PC-9 (cell line): ENCODE measurements at regions not wholly inside any gene's neighbourhood (a gene's known extent, or its start where the extent isn't known, plus 50 kb on each side); places are given as distances from the start of the nearest gene placed in this dataset.

Experiments
- BruUV-seq: library from RNA; stranded (reverse); fragments of 400-500 nt; replicated peaks from 2 replicates; lab custom pipeline; 2021; lab: Mats Ljungman, UMichigan
- CTCF ChIA-PET: fragments of 300-600 bp; sonication (Branson Sonifier 250); formaldehyde crosslinking; loops from one replicate; lab custom pipeline; 2022; ENCODE audit warnings: antibody characterized with exemption; lab: Charles Lee
- POLR2A ChIA-PET: fragments of 300-600 bp; sonication (Branson Sonifier 250); formaldehyde crosslinking; loops from one replicate; lab custom pipeline; 2022; ENCODE audit warnings: antibody characterized with exemption; ENCODE audit not compliant: unreplicated experiment; lab: Charles Lee
- DNase-seq, 2 experiments: peaks; one replicate each; pipeline versions ENCODE4 v3.0.0 to v3.0.0-alpha.2; 2015 to 2022; ENCODE audit warnings: mixed read lengths in 1 of 2
- H2AFZ ChIP-seq: fragments of 200-600 bp; sonication (generic); 2 replicates; pipeline ENCODE4 v1.8.1; 2017; ENCODE audit warnings: antibody characterized with exemption
- H3F3A ChIP-seq: fragments of 200-600 bp; sonication (generic); 2 replicates; pipeline ENCODE4 v1.8.1; 2017; ENCODE audit warnings: antibody characterized with exemption, mild to moderate bottlenecking, low read depth; ENCODE audit not compliant: insufficient read depth
- H3K27ac ChIP-seq: fragments of 200-600 bp; sonication (generic); 2 replicates; pipeline ENCODE4 v1.6.1; 2016; ENCODE audit warnings: mixed run types
- H3K27me3 ChIP-seq: fragments of 200-600 bp; sonication (generic); 2 replicates; pipeline ENCODE4 v1.6.1; 2016; ENCODE audit warnings: low read depth, mixed run types; ENCODE audit not compliant: insufficient read depth
- H3K36me3 ChIP-seq: fragments of 200-600 bp; sonication (generic); 2 replicates; pipeline ENCODE4 v1.6.1; 2016; ENCODE audit warnings: low read depth, mixed run types
- H3K4me1 ChIP-seq: fragments of 200-600 bp; sonication (generic); replicated peaks from 2 replicates; pipeline ENCODE4 v1.6.1; 2016; ENCODE audit warnings: mixed run types; ENCODE audit not compliant: insufficient read depth
- H3K4me2 ChIP-seq: fragments of 200-600 bp; sonication (generic); 2 replicates; pipeline ENCODE4 v1.6.1; 2017; ENCODE audit warnings: mixed run types
- H3K4me3 ChIP-seq: fragments of 200-600 bp; sonication (generic); 2 replicates; pipeline ENCODE4 v1.6.1; 2016; ENCODE audit warnings: mixed run types
- H3K79me2 ChIP-seq: fragments of 200-600 bp; sonication (generic); 2 replicates; pipeline ENCODE4 v1.6.1; 2017; ENCODE audit warnings: low read depth, mixed run types
- H3K9me2 ChIP-seq: fragments of 200-600 bp; sonication (generic); 2 replicates; pipeline ENCODE4 v1.8.1; 2017; ENCODE audit warnings: mild to moderate bottlenecking; ENCODE audit not compliant: insufficient read depth
- H3K9me3 ChIP-seq: fragments of 200-600 bp; sonication (generic); 2 replicates; pipeline ENCODE4 v1.8.1; 2016; ENCODE audit warnings: low read depth; ENCODE audit not compliant: insufficient read depth
- H4K20me1 ChIP-seq: fragments of 200-600 bp; sonication (generic); 2 replicates; pipeline ENCODE4 v1.8.1; 2017; ENCODE audit not compliant: insufficient read depth
- EZH2 ChIP-seq: fragments of 200-600 bp; sonication (generic); IDR thresholded peaks from 2 replicates; pipeline ENCODE4 v1.8.0; 2017; ENCODE audit warnings: antibody characterized with exemption, low read depth
- intact Hi-C: fragments of 100-400 bp; cut with micrococcal nuclease; formaldehyde crosslinking; loops from one replicate; pipeline ENCODE4 v1.10.0; 2022; ENCODE audit not compliant: unreplicated experiment
- TF ChIP-seq, protein P1 (sequence below): fragments of 200-600 bp; sonication (generic); conservative IDR thresholded peaks from 2 replicates; pipeline ENCODE4 v1.6.1; 2017; ENCODE audit warnings: mixed run types, antibody characterized with exemption, mild to moderate bottlenecking, moderate library complexity

DNA sequence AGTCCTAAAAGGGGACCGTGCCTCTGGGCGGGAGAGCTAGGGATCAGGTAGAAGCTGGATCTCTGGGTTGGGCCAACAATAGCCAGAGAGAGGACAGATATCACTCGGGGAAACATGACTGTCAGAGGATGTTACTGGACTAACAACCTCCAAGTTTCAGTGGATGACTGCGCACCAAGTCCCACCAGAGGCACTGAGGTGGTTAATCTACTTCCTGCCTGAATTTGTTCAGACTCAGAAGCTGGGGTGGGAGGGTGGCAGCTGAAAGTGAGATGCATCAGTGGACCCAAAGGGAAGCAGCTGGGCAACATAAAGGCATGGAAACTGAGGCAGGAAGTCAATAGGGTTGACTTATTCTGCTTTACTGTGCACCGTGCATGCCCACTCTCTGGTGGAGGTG is 130.1 kb upstream of the SLC44A1 start:
- H3K9me2 ChIP-seq, result no peaks in the 10 kb centered on the region
- TF ChIP-seq, protein P1, sequence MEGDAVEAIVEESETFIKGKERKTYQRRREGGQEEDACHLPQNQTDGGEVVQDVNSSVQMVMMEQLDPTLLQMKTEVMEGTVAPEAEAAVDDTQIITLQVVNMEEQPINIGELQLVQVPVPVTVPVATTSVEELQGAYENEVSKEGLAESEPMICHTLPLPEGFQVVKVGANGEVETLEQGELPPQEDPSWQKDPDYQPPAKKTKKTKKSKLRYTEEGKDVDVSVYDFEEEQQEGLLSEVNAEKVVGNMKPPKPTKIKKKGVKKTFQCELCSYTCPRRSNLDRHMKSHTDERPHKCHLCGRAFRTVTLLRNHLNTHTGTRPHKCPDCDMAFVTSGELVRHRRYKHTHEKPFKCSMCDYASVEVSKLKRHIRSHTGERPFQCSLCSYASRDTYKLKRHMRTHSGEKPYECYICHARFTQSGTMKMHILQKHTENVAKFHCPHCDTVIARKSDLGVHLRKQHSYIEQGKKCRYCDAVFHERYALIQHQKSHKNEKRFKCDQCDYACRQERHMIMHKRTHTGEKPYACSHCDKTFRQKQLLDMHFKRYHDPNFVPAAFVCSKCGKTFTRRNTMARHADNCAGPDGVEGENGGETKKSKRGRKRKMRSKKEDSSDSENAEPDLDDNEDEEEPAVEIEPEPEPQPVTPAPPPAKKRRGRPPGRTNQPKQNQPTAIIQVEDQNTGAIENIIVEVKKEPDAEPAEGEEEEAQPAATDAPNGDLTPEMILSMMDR, result no peak
- no peak for TF ChIP-seq EZH2
- no peaks in the 10 kb centered on the region for H3K27me3 ChIP-seq
- H3K4me2 ChIP-seq, result no peak overlapping the region
- intact Hi-C loops, result no loop called here
- POLR2A ChIA-PET, result interaction anchor here (0.6 to 0.7 kb wide), 2 partner anchors 130 to 204 kb away, joined by 5 to 6 read pairs; partner anchors contain the start of gene SLC44A1
- no peaks in the 10 kb centered on the region for H3K36me3 ChIP-seq
- H4K20me1 ChIP-seq, result no peaks in the 10 kb centered on the region
- H3K9me3 ChIP-seq, result no peaks in the 10 kb centered on the region
- DNase-seq, result no peak
- no peak overlapping the region for H2AFZ ChIP-seq
- BruUV-seq, result no TSS peak
- CTCF ChIA-PET, result no interaction called here
- H3K4me1 ChIP-seq, result peaks cover 36% of the 10 kb centered on the region
- no peaks in the 10 kb centered on the region for H3K79me2 ChIP-seq
- peaks cover 13% of the 10 kb centered on the region; the same call in 1 of the 2 replicates for H3F3A ChIP-seq
- H3K27ac ChIP-seq, result no peak overlapping the region
- no peak overlapping the region for H3K4me3 ChIP-seq

DNA sequence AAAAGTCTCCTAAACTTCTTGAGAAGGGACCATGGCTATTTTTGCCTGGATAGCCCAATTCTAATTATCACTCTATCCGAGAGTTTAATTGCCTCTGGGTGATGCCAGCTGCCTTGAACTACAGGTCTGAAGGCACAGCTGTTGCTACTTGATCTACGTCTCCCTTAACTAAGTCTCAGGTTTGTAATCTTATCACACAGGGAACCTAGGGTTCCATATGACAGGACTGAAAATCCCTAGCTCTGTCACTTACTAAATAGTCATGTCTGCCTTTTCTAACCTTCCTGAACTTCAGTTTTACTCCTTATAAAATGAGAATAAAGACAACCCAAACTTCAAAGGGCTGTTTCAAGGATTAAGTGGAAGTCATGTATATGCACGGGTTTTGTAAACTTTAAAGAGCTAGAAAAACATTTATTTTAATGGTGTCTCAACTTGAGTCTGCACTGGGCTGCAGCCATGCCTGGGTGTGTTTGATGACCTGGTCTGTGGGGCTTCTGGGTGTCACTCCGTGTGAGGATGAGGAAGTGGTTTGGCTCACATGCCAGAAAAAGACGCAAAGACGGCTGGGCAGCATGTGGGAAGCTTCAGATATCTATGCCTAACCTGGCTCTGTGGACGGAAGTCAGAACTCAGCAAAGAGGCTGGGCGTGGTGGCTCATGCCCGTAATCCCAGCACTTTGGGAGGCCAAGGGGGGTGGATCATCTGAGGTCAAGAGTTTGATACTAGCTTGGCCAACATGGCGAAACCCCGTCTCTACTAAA is 129.3 kb upstream of the SLC44A1 start:
- no peak overlapping the region for H2AFZ ChIP-seq
- no peaks in the 10 kb centered on the region for H4K20me1 ChIP-seq
- H3K79me2 ChIP-seq, result no peaks in the 10 kb centered on the region
- no peaks in the 10 kb centered on the region for H3K36me3 ChIP-seq
- peaks cover 36% of the 10 kb centered on the region for H3K4me1 ChIP-seq
- no peaks in the 10 kb centered on the region for H3K9me2 ChIP-seq
- BruUV-seq, result no TSS peak
- intact Hi-C loops, result loop anchor here (5.0 kb wide), 1 partner anchor 43 kb away; no protein-coding TSS in a partner anchor
- no peaks in the 10 kb centered on the region for H3K9me3 ChIP-seq
- peak in 1 of 2 experiments; percentile 44 for DNase-seq
- peak overlapping the region; percentile 66; the same call in 1 of the 2 replicates for H3K27ac ChIP-seq
- H3K4me2 ChIP-seq, result no peak overlapping the region
- H3F3A ChIP-seq, result peaks cover 13% of the 10 kb centered on the region; the same call in 1 of the 2 replicates
- H3K4me3 ChIP-seq, result no peak overlapping the region
- TF ChIP-seq, protein P1, result no peak
- no peak for TF ChIP-seq EZH2
- no peaks in the 10 kb centered on the region for H3K27me3 ChIP-seq
- POLR2A ChIA-PET, result interaction anchor here (0.7 kb wide), 1 partner anchor 204 kb away, joined by 6 read pairs; no protein-coding TSS in a partner anchor
- CTCF ChIA-PET, result no interaction called here

DNA sequence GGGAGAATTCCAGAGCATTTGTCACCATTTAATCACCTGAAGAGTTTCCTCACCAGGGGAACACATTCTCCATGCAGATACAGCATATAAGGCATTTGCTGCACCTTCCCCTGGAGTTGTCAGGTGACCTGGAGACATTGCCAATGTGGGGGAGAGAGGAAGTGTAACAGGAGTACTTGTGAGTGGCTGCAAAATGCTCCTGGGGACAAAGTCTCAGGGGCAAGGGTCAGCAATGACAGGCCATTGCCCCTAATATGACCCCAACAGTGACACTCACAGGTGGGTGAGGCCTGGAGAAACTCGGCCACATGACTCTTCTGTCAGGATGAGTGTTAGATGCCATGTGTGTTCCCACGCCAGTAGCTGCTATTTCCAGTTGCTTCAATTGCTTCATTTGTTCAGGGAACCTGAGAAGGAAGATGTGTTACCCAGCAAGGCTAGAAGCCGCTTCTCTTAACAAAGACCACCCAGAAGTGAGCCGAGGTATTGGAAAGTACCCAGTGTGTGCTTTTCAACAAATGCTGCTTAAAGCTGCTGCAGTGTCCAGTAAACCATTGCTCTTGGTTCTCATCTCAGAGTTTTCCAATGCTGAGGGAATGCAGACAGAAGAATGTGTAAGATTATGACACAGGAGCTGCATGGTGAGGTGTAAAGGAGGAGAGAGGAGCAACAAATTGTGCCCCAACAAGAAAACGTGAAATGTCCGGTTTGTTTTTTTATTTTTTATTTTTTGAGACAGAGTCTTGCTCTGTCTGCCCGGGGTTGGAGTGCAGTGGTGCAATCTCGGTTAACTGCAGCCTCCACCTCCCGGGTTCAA is 128.2 kb upstream of the SLC44A1 start:
- Histone ChIP-seq H3K27me3 (no peaks in the 10 kb centered on the region), H3K27ac (peak overlapping the region; percentile 66), H2AFZ (no peak overlapping the region), H3K9me2 (no peaks in the 10 kb centered on the region), H4K20me1 (no peaks in the 10 kb centered on the region), H3K4me3 (no peak overlapping the region), H3K36me3 (no peaks in the 10 kb centered on the region), H3K79me2 (no peaks in the 10 kb centered on the region), H3K9me3 (no peaks in the 10 kb centered on the region), H3K4me1 (peaks cover 31% of the 10 kb centered on the region), H3K4me2 (peak overlapping the region; percentile 14), H3F3A (peaks cover 13% of the 10 kb centered on the region; the same call in 1 of the 2 replicates)
- no TSS peak for BruUV-seq
- DNase-seq, result peak in 1 of 2 experiments; percentile 92
- ChIA-PET POLR2A (no interaction called here), CTCF (no interaction called here)
- intact Hi-C loops, result loop anchor here (5.0 kb wide), 1 partner anchor 44 kb away; no protein-coding TSS in a partner anchor
- TF ChIP-seq, protein P1, result no peak
- TF ChIP-seq EZH2, result no peak
